ENCODE measurements at regions not wholly inside any gene's neighbourhood (a gene's known extent, or its start where the extent isn't known, plus 50 kb on each side); places are given as distances from the start of the nearest gene placed in this dataset.

DNA sequence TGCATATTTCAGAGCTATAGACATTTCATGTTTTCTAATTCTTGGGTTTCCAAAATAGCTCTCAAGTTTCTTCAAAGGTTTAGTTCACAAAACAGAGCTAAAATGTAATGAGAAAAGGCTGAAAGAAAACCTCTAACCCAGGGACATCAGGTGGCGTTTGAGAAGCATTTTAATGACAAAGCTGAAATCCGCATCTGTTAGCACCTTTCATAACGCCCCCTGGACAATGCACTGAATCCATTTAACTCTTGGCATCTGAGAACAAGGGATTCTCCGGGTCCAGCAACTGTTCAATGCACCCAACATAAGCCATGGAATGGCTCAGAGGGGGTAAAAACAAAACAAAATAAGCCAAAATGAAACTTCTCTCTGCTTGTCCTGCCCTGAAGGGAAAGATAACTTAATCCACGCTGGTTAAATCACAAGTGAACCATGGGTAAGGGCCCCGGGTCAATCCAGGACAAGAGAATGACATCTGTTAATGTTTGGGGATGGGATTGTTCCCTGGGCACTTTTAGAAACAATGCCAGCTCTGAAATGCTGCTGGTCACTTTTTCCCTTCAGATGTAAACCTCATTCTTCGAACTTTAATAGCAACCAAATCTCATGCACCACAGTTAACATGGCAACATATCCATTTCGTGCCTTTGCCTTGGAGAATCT is 466.2 kb upstream of the ADAMTS9 start:
- no peak for TF ChIP-seq CTCF (IDR thresholded peaks at IDR 0.05; ENCODE audit: low read depth, low read length)
- no peak for DNase-seq (ENCODE audit: extremely low read depth, low read depth)

GRCh38 chr3:65151666-65152065 is 463.9 kb upstream of the ADAMTS9 start:
- TF ChIP-seq CTCF (IDR thresholded peaks at IDR 0.05; ENCODE audit: low read depth, low read length) = no peak
- no peak for DNase-seq (ENCODE audit: extremely low read depth, low read depth)

DNA sequence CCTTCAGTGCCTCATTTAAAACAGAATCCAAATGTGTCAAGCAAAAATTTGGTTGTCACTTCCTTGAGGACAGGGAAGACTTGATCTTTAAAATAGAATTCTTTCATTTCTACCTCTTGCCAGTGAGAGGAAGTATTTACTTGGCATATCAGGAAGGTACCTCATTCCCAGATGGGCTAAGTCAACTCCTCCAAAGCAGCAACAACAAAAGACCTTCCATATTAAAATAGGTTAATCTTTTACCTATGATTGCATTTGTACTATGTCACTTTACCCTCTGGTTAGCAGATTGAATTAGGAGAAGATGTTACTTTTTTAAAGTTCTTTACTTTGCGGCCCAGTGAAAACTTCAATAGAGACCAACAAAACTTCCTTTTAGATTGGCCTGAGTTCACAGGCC is 462.1 kb upstream of the ADAMTS9 start:
- DNase-seq (ENCODE audit: extremely low read depth, low read depth) = no peak
- no peak for TF ChIP-seq CTCF (IDR thresholded peaks at IDR 0.05; ENCODE audit: low read depth, low read length)

DNA sequence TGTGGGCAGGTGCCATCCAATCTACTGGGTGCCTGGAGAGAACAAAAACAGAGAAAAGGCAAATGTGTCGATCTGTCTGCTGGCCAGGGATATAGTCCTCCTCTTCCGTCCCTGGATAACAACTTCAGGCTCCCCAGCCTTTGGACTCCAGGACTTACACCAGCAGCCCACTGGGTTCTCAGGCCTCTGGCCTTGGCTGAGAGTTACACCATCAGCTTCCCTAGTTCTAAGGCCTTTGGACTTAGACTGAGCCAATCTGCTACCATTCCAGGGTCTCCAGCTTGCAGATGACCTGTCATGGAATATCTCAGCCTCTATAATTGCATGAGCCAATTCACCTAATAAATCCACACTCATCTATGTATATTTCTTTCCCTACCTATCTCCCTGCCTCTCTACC is 460.9 kb upstream of the ADAMTS9 start:
- no peak for TF ChIP-seq CTCF (IDR thresholded peaks at IDR 0.05; ENCODE audit: low read depth, low read length)
- no peak for DNase-seq (ENCODE audit: extremely low read depth, low read depth)

DNA sequence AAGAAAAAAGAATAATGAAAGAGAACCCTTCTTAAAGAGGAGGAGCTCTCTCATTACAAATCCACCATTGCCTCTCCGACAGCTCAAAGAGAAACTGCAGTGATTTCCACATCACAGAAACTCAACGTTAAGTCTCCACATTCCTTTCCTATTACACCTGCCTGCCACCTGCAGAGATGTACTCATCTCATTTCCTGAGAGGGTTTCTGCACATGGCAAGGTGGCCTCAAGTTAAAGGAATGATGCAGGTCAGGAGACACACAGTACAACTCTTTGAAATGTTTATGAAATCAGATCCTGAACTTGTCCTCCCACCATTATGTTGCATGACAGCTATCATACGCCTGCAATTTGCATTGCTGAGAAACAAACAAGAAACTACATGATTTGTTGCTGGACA is 458.4 kb upstream of the ADAMTS9 start:
- no peak for DNase-seq (ENCODE audit: extremely low read depth, low read depth)

DNA sequence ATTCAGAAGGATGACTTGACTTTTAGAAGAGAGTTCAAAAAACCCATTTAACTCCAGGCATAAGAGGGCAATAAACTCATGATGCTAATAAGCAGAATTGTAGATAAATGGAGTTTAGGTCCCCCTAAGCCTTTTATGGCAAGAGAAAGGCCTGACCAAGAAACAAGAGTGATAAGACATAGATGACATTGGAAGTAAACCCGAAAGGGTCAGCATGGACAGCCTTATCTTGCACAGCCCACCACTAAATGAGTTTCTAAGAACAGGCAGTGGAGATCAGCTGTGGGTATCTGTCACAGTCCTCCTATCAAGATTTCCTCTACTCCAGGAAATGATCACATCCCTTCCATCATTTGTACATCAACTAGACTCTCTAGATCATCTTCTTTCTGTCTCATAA is 457.9 kb upstream of the ADAMTS9 start:
- TF ChIP-seq CTCF (IDR thresholded peaks at IDR 0.05; ENCODE audit: low read depth, low read length) = no peak

More for the DNA sequence above, 458.4 kb upstream of the ADAMTS9 start:
- TF ChIP-seq CTCF (IDR thresholded peaks at IDR 0.05; ENCODE audit: low read depth, low read length) = no peak

DNA sequence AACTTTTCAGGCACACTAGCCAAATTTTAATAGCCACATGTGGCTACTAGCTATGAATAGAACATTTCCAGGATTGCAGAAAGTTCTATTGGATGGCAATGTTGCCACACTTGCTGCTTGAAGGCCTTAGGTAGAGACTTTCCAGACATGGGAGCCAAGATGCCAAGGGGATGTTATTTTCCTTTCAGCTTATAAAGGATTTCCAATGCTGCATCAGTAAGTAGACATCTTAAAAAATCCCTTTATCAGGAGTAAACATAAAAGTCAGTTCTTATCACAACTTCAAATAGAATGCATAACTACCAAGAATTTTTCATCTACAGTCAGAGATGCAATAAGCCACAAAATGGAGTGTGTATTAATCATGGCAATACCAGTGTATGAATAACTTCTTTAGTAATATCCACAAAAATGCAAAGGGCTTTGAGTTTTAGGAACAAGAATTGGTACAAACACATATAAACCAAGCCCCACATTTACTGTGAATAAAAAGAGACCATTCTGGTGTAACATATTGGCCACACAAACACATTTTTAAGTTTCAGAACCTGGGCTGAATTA is 457.1 kb upstream of the ADAMTS9 start:
- DNase-seq (ENCODE audit: extremely low read depth, low read depth) = no peak
- TF ChIP-seq CTCF (IDR thresholded peaks at IDR 0.05; ENCODE audit: low read depth, low read length) = no peak

More for the DNA sequence above, 457.9 kb upstream of the ADAMTS9 start:
- no peak for DNase-seq (ENCODE audit: extremely low read depth, low read depth)

Measured in AG09319 (cell line).